ENCODE measurements at regions not wholly inside any gene's neighbourhood (a gene's known extent, or its start where the extent isn't known, plus 50 kb on each side); places are given as distances from the start of the nearest gene placed in this dataset.
A peak's percentile ranks its signal among the peaks of the same experiment; 100 is the strongest.

GRCh38 chr5:52638732-52639131, 149.0 kb upstream of the ITGA1 start:
- Histone ChIP-seq H3K36me3 (ENCODE audit: control insufficient read depth, insufficient read depth, low read length) (no peaks in the 10 kb centered on the region), H3K9ac (no peak overlapping the region), H3K9me3 (ENCODE audit: control insufficient read depth, low read length) (no peaks in the 10 kb centered on the region), H3K4me3 (ENCODE audit: low read depth, low read length) (no peak overlapping the region), H3K4me2 (ENCODE audit: low read length) (no peak overlapping the region), H3K4me1 (no peaks in the 10 kb centered on the region), H3K27me3 (ENCODE audit: control insufficient read depth, insufficient read depth, low read length) (no peaks in the 10 kb centered on the region), H3K27ac (no peak overlapping the region), H2AFZ (no peak overlapping the region), H3K79me2 (no peaks in the 10 kb centered on the region)
- no peak for TF ChIP-seq CTCF (IDR thresholded peaks at IDR 0.05)

GRCh38 chr5:52648726-52649125, 139.0 kb upstream of the ITGA1 start:
- H3K36me3 ChIP-seq (ENCODE audit: control insufficient read depth, insufficient read depth, low read length): no peaks in the 10 kb centered on the region
- H3K9ac ChIP-seq: no peak overlapping the region
- no peaks in the 10 kb centered on the region for H3K9me3 ChIP-seq (ENCODE audit: control insufficient read depth, low read length)
- no peak overlapping the region for H3K27ac ChIP-seq
- H3K4me2 ChIP-seq (ENCODE audit: low read length): no peak overlapping the region
- no peaks in the 10 kb centered on the region for H3K27me3 ChIP-seq (ENCODE audit: control insufficient read depth, insufficient read depth, low read length)
- no peak for TF ChIP-seq CTCF (IDR thresholded peaks at IDR 0.05)
- H3K79me2 ChIP-seq: no peaks in the 10 kb centered on the region
- H3K4me3 ChIP-seq (ENCODE audit: low read depth, low read length): no peak overlapping the region
- no peaks in the 10 kb centered on the region for H3K4me1 ChIP-seq
- H2AFZ ChIP-seq: no peak overlapping the region

- no peaks in the 10 kb centered on the region for H3K79me2 ChIP-seq
- H3K36me3 ChIP-seq (ENCODE audit: control insufficient read depth, insufficient read depth, low read length): no peaks in the 10 kb centered on the region
- H3K4me3 ChIP-seq (ENCODE audit: low read depth, low read length): no peak overlapping the region
- no peak overlapping the region for H3K9ac ChIP-seq
- H2AFZ ChIP-seq: no peak overlapping the region
- H3K4me2 ChIP-seq (ENCODE audit: low read length): no peak overlapping the region
- H3K27me3 ChIP-seq (ENCODE audit: control insufficient read depth, insufficient read depth, low read length): no peaks in the 10 kb centered on the region
- no peaks in the 10 kb centered on the region for H3K9me3 ChIP-seq (ENCODE audit: control insufficient read depth, low read length)
- no peak for TF ChIP-seq CTCF (IDR thresholded peaks at IDR 0.05)
- H3K27ac ChIP-seq: no peak overlapping the region
- H3K4me1 ChIP-seq: peaks cover 3% of the 10 kb centered on the region
These were observed 132.6 kb upstream of the ITGA1 start for GRCh38 chr5:52655163-52655562.

- H3K27ac ChIP-seq: no peak overlapping the region
- TF ChIP-seq CTCF (IDR thresholded peaks at IDR 0.05): no peak
- H3K9ac ChIP-seq: no peak overlapping the region
- H2AFZ ChIP-seq: peak overlapping the region; percentile 13
- H3K4me2 ChIP-seq (ENCODE audit: low read length): no peak overlapping the region
- H3K4me1 ChIP-seq: peaks cover 3% of the 10 kb centered on the region
- no peaks in the 10 kb centered on the region for H3K79me2 ChIP-seq
- H3K4me3 ChIP-seq (ENCODE audit: low read depth, low read length): no peak overlapping the region
- no peaks in the 10 kb centered on the region for H3K9me3 ChIP-seq (ENCODE audit: control insufficient read depth, low read length)
- H3K27me3 ChIP-seq (ENCODE audit: control insufficient read depth, insufficient read depth, low read length): no peaks in the 10 kb centered on the region
- no peaks in the 10 kb centered on the region for H3K36me3 ChIP-seq (ENCODE audit: control insufficient read depth, insufficient read depth, low read length)
These were observed 131.0 kb upstream of the ITGA1 start for GRCh38 chr5:52656569-52657246.

GRCh38 chr5:52657247-52657645, 130.5 kb upstream of the ITGA1 start:
- Histone ChIP-seq H3K4me2 (ENCODE audit: low read length) (no peak overlapping the region), H3K79me2 (no peaks in the 10 kb centered on the region), H3K9ac (no peak overlapping the region), H3K4me1 (peaks cover 3% of the 10 kb centered on the region), H2AFZ (peak overlapping the region; percentile 13), H3K9me3 (ENCODE audit: control insufficient read depth, low read length) (no peaks in the 10 kb centered on the region), H3K36me3 (ENCODE audit: control insufficient read depth, insufficient read depth, low read length) (no peaks in the 10 kb centered on the region), H3K27me3 (ENCODE audit: control insufficient read depth, insufficient read depth, low read length) (no peaks in the 10 kb centered on the region), H3K4me3 (ENCODE audit: low read depth, low read length) (no peak overlapping the region), H3K27ac (no peak overlapping the region)
- peak; percentile 71 for TF ChIP-seq CTCF (IDR thresholded peaks at IDR 0.05)
